Endothelial cell of umbilical vein (primary cell): ENCODE measurements at regions not wholly inside any gene's neighbourhood (a gene's known extent, or its start where the extent isn't known, plus 50 kb on each side); places are given as distances from the start of the nearest gene placed in this dataset.

Experiments used
- BruUV-seq: library from RNA; stranded (reverse); fragments of 400-500 nt; replicated peaks from 2 replicates; lab custom pipeline; 2021; lab: Mats Ljungman, UMichigan
- CTCF ChIA-PET: fragments of 300-600, 350-600 bp; sonication (Branson Sonifier 250); formaldehyde crosslinking; loops from one replicate; lab custom pipeline; 2021; ENCODE audit warnings: antibody characterized with exemption, inconsistent platforms; lab: Charles Lee
- POLR2A ChIA-PET: fragments of 300-600, 350-600 bp; sonication (Branson Sonifier 250); formaldehyde crosslinking; loops from one replicate; lab custom pipeline; 2021; ENCODE audit warnings: antibody characterized with exemption, inconsistent platforms; lab: Charles Lee
- DNase-seq: peaks from one replicate; pipeline ENCODE4 v3.0.0-alpha.2; 2011; ENCODE audit warnings: low read depth, low spot score
- FAIRE-seq: peaks from 2 replicates; lab custom pipeline; 2011; peaks lifted over from hg19 to GRCh38; lab: Jason Lieb, UNC
- H2AFZ ChIP-seq: 2 replicates; pipeline ENCODE4 v1.6.0; 2012; ENCODE audit warnings: low read depth, low read length, control low read depth, inconsistent platforms
- H3K27ac ChIP-seq: 2 replicates; pipeline ENCODE4 v1.5.1; 2011; ENCODE audit warnings: low read depth, mild to moderate bottlenecking, control low read depth, low read length, moderate library complexity; ENCODE audit not compliant: insufficient read depth
- H3K27me3 ChIP-seq, 2 experiments: 2 replicates each; pipeline versions ENCODE4 v1.6.0 to v1.6.1; 2011; ENCODE audit warnings: low read length in 2 of 2, mixed read lengths in 1 of 2; ENCODE audit not compliant: control insufficient read depth in 2 of 2, insufficient read depth in 2 of 2
- H3K36me3 ChIP-seq, 2 experiments: 2 replicates in 1 of 2; 3 replicates in 1 of 2; pipeline ENCODE4 v1.5.1; 2011; ENCODE audit warnings: low read length in 2 of 2, mild to moderate bottlenecking in 1 of 2, moderate library complexity in 1 of 2; ENCODE audit not compliant: control insufficient read depth in 2 of 2, insufficient read depth in 2 of 2; ENCODE audit errors: extremely low read depth in 1 of 2
- H3K4me1 ChIP-seq: 3 replicates; pipeline ENCODE4 v1.5.1; 2011; ENCODE audit warnings: mild to moderate bottlenecking, low read length; ENCODE audit not compliant: control insufficient read depth, insufficient read depth; ENCODE audit errors: extremely low read depth
- H3K4me2 ChIP-seq: 2 replicates; pipeline ENCODE4 v1.6.1; 2011; ENCODE audit warnings: low read length, control low read depth, mixed read lengths; ENCODE audit not compliant: insufficient read depth
- H3K4me3 ChIP-seq, 3 experiments: fragments of 200-600 bp in 1 of 3; sonication (generic), shearing (Covaris generic) in 1 of 3; replicated peaks in 1 of 3; 2 replicates each; pipeline ENCODE4 v1.5.1; 2011 to 2016; ENCODE audit warnings: control low read depth in 3 of 3, low read length in 3 of 3, mild to moderate bottlenecking in 2 of 3, inconsistent platforms in 1 of 3, low read depth in 1 of 3, moderate library complexity in 1 of 3; ENCODE audit not compliant: insufficient read depth in 1 of 3
- H3K79me2 ChIP-seq: 2 replicates; pipeline ENCODE4 v1.6.0; 2012; ENCODE audit warnings: low read length, inconsistent platforms; ENCODE audit not compliant: control insufficient read depth, insufficient read depth
- H3K9ac ChIP-seq: replicated peaks from 2 replicates; pipeline ENCODE3; 2011; ENCODE audit warnings: low read length, control low read depth; ENCODE audit not compliant: insufficient read depth; ENCODE audit errors: extremely low read depth
- H3K9me1 ChIP-seq: replicated peaks from 3 replicates; pipeline ENCODE4 v1.6.0; 2011; ENCODE audit warnings: mild to moderate bottlenecking, low read length; ENCODE audit not compliant: control insufficient read depth, insufficient read depth; ENCODE audit errors: extremely low read depth
- H3K9me3 ChIP-seq: replicated peaks from 2 replicates; pipeline ENCODE4 v1.5.1; 2012; ENCODE audit warnings: low read length, inconsistent platforms; ENCODE audit not compliant: control insufficient read depth, insufficient read depth
- H4K20me1 ChIP-seq: replicated peaks from 2 replicates; pipeline ENCODE3; 2011; ENCODE audit warnings: mild to moderate bottlenecking, low read length; ENCODE audit not compliant: control insufficient read depth, insufficient read depth; ENCODE audit errors: extremely low read depth
- EZH2 ChIP-seq: IDR thresholded peaks from 2 replicates; pipeline ENCODE4 v1.6.1; 2012; ENCODE audit warnings: borderline replicate concordance, low read depth, mild to moderate bottlenecking, moderate library complexity, low read length, inconsistent platforms; ENCODE audit not compliant: severe bottlenecking
- FOS ChIP-seq: IDR thresholded peaks from 2 replicates; pipeline ENCODE4 v1.6.1; 2011; ENCODE audit warnings: mild to moderate bottlenecking, low read length, moderate library complexity, borderline replicate concordance; ENCODE audit not compliant: insufficient read depth
- JUN ChIP-seq: IDR thresholded peaks from 2 replicates; pipeline ENCODE4 v1.6.1; 2011; ENCODE audit warnings: borderline replicate concordance, low read depth; ENCODE audit not compliant: insufficient read length, insufficient read depth
- POLR2A ChIP-seq: IDR thresholded peaks from 2 replicates; pipeline ENCODE4 v1.6.1; 2012; ENCODE audit warnings: low read depth, mild to moderate bottlenecking, control low read depth, low read length
- POLR2AphosphoS5 ChIP-seq: IDR thresholded peaks from 2 replicates; pipeline ENCODE4 v1.6.1; 2012; ENCODE audit warnings: low read depth, mild to moderate bottlenecking, control low read depth, low read length, moderate library complexity; ENCODE audit not compliant: insufficient read depth
- dilution Hi-C: fragments of 300-500 bp; cut with MboI; formaldehyde crosslinking; loops from one replicate; pipeline ENCODE4 v1.15.0; 2019; ENCODE audit warnings: low sequenced_read_pairs; ENCODE audit not compliant: extremely low pct_ligation_motif_present
- intact Hi-C: fragments of 100-400 bp; cut with micrococcal nuclease; formaldehyde crosslinking; loops from one replicate; pipeline ENCODE4 v1.10.0; 2022
- TF ChIP-seq, protein P1 (sequence below), 2 donors: IDR thresholded peaks; 1 replicate in 1 of 2; 2 replicates in 1 of 2; pipeline ENCODE4 v1.5.1; 2011; ENCODE audit warnings: low read length in 2 of 2, mild to moderate bottlenecking in 2 of 2, moderate library complexity in 2 of 2, control low read depth in 1 of 2, inconsistent platforms in 1 of 2, low read depth in 1 of 2; ENCODE audit not compliant: insufficient read depth in 1 of 2; ENCODE audit errors: extremely low read depth in 1 of 2

DNA sequence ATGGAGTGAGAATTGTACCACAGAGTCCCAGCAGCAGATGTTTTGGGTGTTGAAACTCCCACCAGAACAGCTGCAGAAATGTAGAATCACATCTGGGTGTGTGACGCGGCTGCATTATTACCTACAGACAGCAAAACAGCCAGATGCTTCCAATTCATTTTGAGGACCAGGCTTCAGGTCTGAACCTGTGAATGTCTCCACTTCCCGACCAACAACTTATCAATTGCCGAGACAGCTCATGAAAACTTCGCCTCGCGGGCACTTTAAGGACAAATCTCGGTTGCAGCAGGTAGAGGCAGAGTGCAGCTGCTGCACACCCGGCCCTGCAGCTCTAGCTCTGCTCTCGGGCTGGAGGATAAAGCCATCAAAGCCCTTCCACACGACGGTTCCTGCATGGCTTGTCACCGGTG lies 202.0 kb downstream of the HRH4 start:
- H3K4me3 ChIP-seq: no peak overlapping the region
- no peak overlapping the region for H2AFZ ChIP-seq
- CTCF ChIA-PET: no interaction called here
- H3K9me3 ChIP-seq: no peaks in the 10 kb centered on the region
- H3K4me2 ChIP-seq: no peak overlapping the region
- BruUV-seq: no TSS peak
- H3K27me3 ChIP-seq: peaks cover 5 to 6% of the 10 kb centered on the region in 2 experiments
- no peak overlapping the region for H3K27ac ChIP-seq
- no peaks in the 10 kb centered on the region for H3K9me1 ChIP-seq
- FAIRE-seq (no peak), DNase-seq (no peak)
- no peaks in the 10 kb centered on the region for H3K4me1 ChIP-seq
- no peaks in the 10 kb centered on the region for H4K20me1 ChIP-seq
- H3K79me2 ChIP-seq: no peaks in the 10 kb centered on the region
- dilution Hi-C loops: no loop called here
- TF ChIP-seq POLR2A (no peak), JUN (no peak), POLR2AphosphoS5 (no peak), FOS (no peak), EZH2 (no peak)
- TF ChIP-seq, protein P1, sequence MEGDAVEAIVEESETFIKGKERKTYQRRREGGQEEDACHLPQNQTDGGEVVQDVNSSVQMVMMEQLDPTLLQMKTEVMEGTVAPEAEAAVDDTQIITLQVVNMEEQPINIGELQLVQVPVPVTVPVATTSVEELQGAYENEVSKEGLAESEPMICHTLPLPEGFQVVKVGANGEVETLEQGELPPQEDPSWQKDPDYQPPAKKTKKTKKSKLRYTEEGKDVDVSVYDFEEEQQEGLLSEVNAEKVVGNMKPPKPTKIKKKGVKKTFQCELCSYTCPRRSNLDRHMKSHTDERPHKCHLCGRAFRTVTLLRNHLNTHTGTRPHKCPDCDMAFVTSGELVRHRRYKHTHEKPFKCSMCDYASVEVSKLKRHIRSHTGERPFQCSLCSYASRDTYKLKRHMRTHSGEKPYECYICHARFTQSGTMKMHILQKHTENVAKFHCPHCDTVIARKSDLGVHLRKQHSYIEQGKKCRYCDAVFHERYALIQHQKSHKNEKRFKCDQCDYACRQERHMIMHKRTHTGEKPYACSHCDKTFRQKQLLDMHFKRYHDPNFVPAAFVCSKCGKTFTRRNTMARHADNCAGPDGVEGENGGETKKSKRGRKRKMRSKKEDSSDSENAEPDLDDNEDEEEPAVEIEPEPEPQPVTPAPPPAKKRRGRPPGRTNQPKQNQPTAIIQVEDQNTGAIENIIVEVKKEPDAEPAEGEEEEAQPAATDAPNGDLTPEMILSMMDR (IDR thresholded peaks at IDR 0.05; ENCODE audit: extremely low read depth in 1 of 2, insufficient read depth in 1 of 2, low read depth in 1 of 2, low read length in 2 of 2): no peak
- intact Hi-C loops: no loop called here
- H3K36me3 ChIP-seq: no peaks in the 10 kb centered on the region
- no peak overlapping the region for H3K9ac ChIP-seq
- POLR2A ChIA-PET: interaction anchor here (0.6 kb wide), 1 partner anchor 1446 kb away, joined by 4 read pairs; no protein-coding TSS in a partner anchor

DNA sequence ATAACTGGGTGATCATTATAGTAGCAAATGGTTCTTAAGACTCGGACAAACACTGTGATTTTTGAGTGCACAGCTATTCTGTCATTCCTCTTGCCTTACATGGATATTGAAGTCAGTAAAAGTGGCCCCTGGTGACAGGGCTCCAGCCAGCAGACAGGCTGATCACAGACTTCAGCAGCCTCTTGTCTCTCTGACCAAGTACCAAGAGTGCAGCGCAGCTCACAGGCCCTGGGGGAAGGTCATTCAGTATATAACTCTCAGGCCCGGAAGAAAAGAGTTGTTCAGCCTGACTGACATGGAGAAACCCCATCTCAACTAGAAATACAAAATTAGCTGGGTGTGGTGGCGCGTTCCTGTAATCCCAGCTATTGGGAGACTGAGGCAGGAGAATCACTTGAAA lies 202.6 kb downstream of the HRH4 start:
- H3K27ac ChIP-seq: no peak overlapping the region
- H4K20me1 ChIP-seq: peaks cover 2% of the 10 kb centered on the region
- H3K9me1 ChIP-seq: no peaks in the 10 kb centered on the region
- no peak overlapping the region for H2AFZ ChIP-seq
- dilution Hi-C loops: no loop called here
- ChIA-PET CTCF (interaction anchor here (0.7 kb wide), 1 partner anchor 13 kb away, joined by 3 read pairs; no protein-coding TSS in a partner anchor), POLR2A (no interaction called here)
- peaks cover 5 to 9% of the 10 kb centered on the region in 2 experiments for H3K27me3 ChIP-seq
- BruUV-seq: no TSS peak
- FAIRE-seq: no peak
- H3K4me1 ChIP-seq: no peaks in the 10 kb centered on the region
- H3K9me3 ChIP-seq: no peaks in the 10 kb centered on the region
- TF ChIP-seq EZH2: no peak
- no peak for TF ChIP-seq POLR2A
- intact Hi-C loops: no loop called here
- H3K4me3 ChIP-seq: no peak overlapping the region
- no peaks in the 10 kb centered on the region for H3K36me3 ChIP-seq
- H3K79me2 ChIP-seq: no peaks in the 10 kb centered on the region
- no peak overlapping the region for H3K4me2 ChIP-seq
- H3K9ac ChIP-seq: no peak overlapping the region
- no peak for DNase-seq
